Endothelial cell of umbilical vein (primary cell): ENCODE measurements at regions not wholly inside any gene's neighbourhood (a gene's known extent, or its start where the extent isn't known, plus 50 kb on each side); places are given as distances from the start of the nearest gene placed in this dataset.

Source experiments
- BruUV-seq: library from RNA; stranded (reverse); fragments of 400-500 nt; replicated peaks from 2 replicates; lab custom pipeline; 2021; lab: Mats Ljungman, UMichigan
- CTCF ChIA-PET: fragments of 300-600, 350-600 bp; sonication (Branson Sonifier 250); formaldehyde crosslinking; loops from one replicate; lab custom pipeline; 2021; ENCODE audit warnings: antibody characterized with exemption, inconsistent platforms; lab: Charles Lee
- POLR2A ChIA-PET: fragments of 300-600, 350-600 bp; sonication (Branson Sonifier 250); formaldehyde crosslinking; loops from one replicate; lab custom pipeline; 2021; ENCODE audit warnings: antibody characterized with exemption, inconsistent platforms; lab: Charles Lee
- DNase-seq: peaks from one replicate; pipeline ENCODE4 v3.0.0-alpha.2; 2011; ENCODE audit warnings: low read depth, low spot score
- FAIRE-seq: peaks from 2 replicates; lab custom pipeline; 2011; peaks lifted over from hg19 to GRCh38; lab: Jason Lieb, UNC
- H2AFZ ChIP-seq: 2 replicates; pipeline ENCODE4 v1.6.0; 2012; ENCODE audit warnings: low read depth, low read length, control low read depth, inconsistent platforms
- H3K27ac ChIP-seq: 2 replicates; pipeline ENCODE4 v1.5.1; 2011; ENCODE audit warnings: low read depth, mild to moderate bottlenecking, control low read depth, low read length, moderate library complexity; ENCODE audit not compliant: insufficient read depth
- H3K27me3 ChIP-seq, 2 experiments: 2 replicates each; pipeline versions ENCODE4 v1.6.0 to v1.6.1; 2011; ENCODE audit warnings: low read length in 2 of 2, mixed read lengths in 1 of 2; ENCODE audit not compliant: control insufficient read depth in 2 of 2, insufficient read depth in 2 of 2
- H3K36me3 ChIP-seq, 2 experiments: 2 replicates in 1 of 2; 3 replicates in 1 of 2; pipeline ENCODE4 v1.5.1; 2011; ENCODE audit warnings: low read length in 2 of 2, mild to moderate bottlenecking in 1 of 2, moderate library complexity in 1 of 2; ENCODE audit not compliant: control insufficient read depth in 2 of 2, insufficient read depth in 2 of 2; ENCODE audit errors: extremely low read depth in 1 of 2
- H3K4me1 ChIP-seq: 3 replicates; pipeline ENCODE4 v1.5.1; 2011; ENCODE audit warnings: mild to moderate bottlenecking, low read length; ENCODE audit not compliant: control insufficient read depth, insufficient read depth; ENCODE audit errors: extremely low read depth
- H3K4me2 ChIP-seq: 2 replicates; pipeline ENCODE4 v1.6.1; 2011; ENCODE audit warnings: low read length, control low read depth, mixed read lengths; ENCODE audit not compliant: insufficient read depth
- H3K4me3 ChIP-seq, 3 experiments: fragments of 200-600 bp in 1 of 3; sonication (generic), shearing (Covaris generic) in 1 of 3; replicated peaks in 1 of 3; 2 replicates each; pipeline ENCODE4 v1.5.1; 2011 to 2016; ENCODE audit warnings: control low read depth in 3 of 3, low read length in 3 of 3, mild to moderate bottlenecking in 2 of 3, inconsistent platforms in 1 of 3, low read depth in 1 of 3, moderate library complexity in 1 of 3; ENCODE audit not compliant: insufficient read depth in 1 of 3
- H3K79me2 ChIP-seq: 2 replicates; pipeline ENCODE4 v1.6.0; 2012; ENCODE audit warnings: low read length, inconsistent platforms; ENCODE audit not compliant: control insufficient read depth, insufficient read depth
- H3K9ac ChIP-seq: replicated peaks from 2 replicates; pipeline ENCODE3; 2011; ENCODE audit warnings: low read length, control low read depth; ENCODE audit not compliant: insufficient read depth; ENCODE audit errors: extremely low read depth
- H3K9me1 ChIP-seq: replicated peaks from 3 replicates; pipeline ENCODE4 v1.6.0; 2011; ENCODE audit warnings: mild to moderate bottlenecking, low read length; ENCODE audit not compliant: control insufficient read depth, insufficient read depth; ENCODE audit errors: extremely low read depth
- H3K9me3 ChIP-seq: replicated peaks from 2 replicates; pipeline ENCODE4 v1.5.1; 2012; ENCODE audit warnings: low read length, inconsistent platforms; ENCODE audit not compliant: control insufficient read depth, insufficient read depth
- H4K20me1 ChIP-seq: replicated peaks from 2 replicates; pipeline ENCODE3; 2011; ENCODE audit warnings: mild to moderate bottlenecking, low read length; ENCODE audit not compliant: control insufficient read depth, insufficient read depth; ENCODE audit errors: extremely low read depth
- EZH2 ChIP-seq: IDR thresholded peaks from 2 replicates; pipeline ENCODE4 v1.6.1; 2012; ENCODE audit warnings: borderline replicate concordance, low read depth, mild to moderate bottlenecking, moderate library complexity, low read length, inconsistent platforms; ENCODE audit not compliant: severe bottlenecking
- FOS ChIP-seq: IDR thresholded peaks from 2 replicates; pipeline ENCODE4 v1.6.1; 2011; ENCODE audit warnings: mild to moderate bottlenecking, low read length, moderate library complexity, borderline replicate concordance; ENCODE audit not compliant: insufficient read depth
- GATA2 ChIP-seq: IDR thresholded peaks from 2 replicates; pipeline ENCODE4 v1.7.0; 2011; ENCODE audit warnings: low read depth, mild to moderate bottlenecking, moderate library complexity, mixed read lengths, low read length; ENCODE audit not compliant: insufficient read length, insufficient read depth
- JUN ChIP-seq: IDR thresholded peaks from 2 replicates; pipeline ENCODE4 v1.6.1; 2011; ENCODE audit warnings: borderline replicate concordance, low read depth; ENCODE audit not compliant: insufficient read length, insufficient read depth
- MYC ChIP-seq: IDR thresholded peaks from one replicate; pipeline ENCODE4 v1.6.1; 2011; ENCODE audit warnings: mild to moderate bottlenecking, low read depth, low read length
- POLR2A ChIP-seq: IDR thresholded peaks from 2 replicates; pipeline ENCODE4 v1.6.1; 2012; ENCODE audit warnings: low read depth, mild to moderate bottlenecking, control low read depth, low read length
- POLR2AphosphoS5 ChIP-seq: IDR thresholded peaks from 2 replicates; pipeline ENCODE4 v1.6.1; 2012; ENCODE audit warnings: low read depth, mild to moderate bottlenecking, control low read depth, low read length, moderate library complexity; ENCODE audit not compliant: insufficient read depth
- dilution Hi-C: fragments of 300-500 bp; cut with MboI; formaldehyde crosslinking; loops from one replicate; pipeline ENCODE4 v1.15.0; 2019; ENCODE audit warnings: low sequenced_read_pairs; ENCODE audit not compliant: extremely low pct_ligation_motif_present
- intact Hi-C: fragments of 100-400 bp; cut with micrococcal nuclease; formaldehyde crosslinking; loops from one replicate; pipeline ENCODE4 v1.10.0; 2022
- TF ChIP-seq, protein P1 (sequence below), 2 donors: IDR thresholded peaks; 1 replicate in 1 of 2; 2 replicates in 1 of 2; pipeline ENCODE4 v1.5.1; 2011; ENCODE audit warnings: low read length in 2 of 2, mild to moderate bottlenecking in 2 of 2, moderate library complexity in 2 of 2, control low read depth in 1 of 2, inconsistent platforms in 1 of 2, low read depth in 1 of 2; ENCODE audit not compliant: insufficient read depth in 1 of 2; ENCODE audit errors: extremely low read depth in 1 of 2
- TF ChIP-seq, protein P2 (sequence below): IDR thresholded peaks from 2 replicates; pipeline ENCODE4 v1.6.1; 2011; ENCODE audit not compliant: insufficient read depth, insufficient read length

DNA sequence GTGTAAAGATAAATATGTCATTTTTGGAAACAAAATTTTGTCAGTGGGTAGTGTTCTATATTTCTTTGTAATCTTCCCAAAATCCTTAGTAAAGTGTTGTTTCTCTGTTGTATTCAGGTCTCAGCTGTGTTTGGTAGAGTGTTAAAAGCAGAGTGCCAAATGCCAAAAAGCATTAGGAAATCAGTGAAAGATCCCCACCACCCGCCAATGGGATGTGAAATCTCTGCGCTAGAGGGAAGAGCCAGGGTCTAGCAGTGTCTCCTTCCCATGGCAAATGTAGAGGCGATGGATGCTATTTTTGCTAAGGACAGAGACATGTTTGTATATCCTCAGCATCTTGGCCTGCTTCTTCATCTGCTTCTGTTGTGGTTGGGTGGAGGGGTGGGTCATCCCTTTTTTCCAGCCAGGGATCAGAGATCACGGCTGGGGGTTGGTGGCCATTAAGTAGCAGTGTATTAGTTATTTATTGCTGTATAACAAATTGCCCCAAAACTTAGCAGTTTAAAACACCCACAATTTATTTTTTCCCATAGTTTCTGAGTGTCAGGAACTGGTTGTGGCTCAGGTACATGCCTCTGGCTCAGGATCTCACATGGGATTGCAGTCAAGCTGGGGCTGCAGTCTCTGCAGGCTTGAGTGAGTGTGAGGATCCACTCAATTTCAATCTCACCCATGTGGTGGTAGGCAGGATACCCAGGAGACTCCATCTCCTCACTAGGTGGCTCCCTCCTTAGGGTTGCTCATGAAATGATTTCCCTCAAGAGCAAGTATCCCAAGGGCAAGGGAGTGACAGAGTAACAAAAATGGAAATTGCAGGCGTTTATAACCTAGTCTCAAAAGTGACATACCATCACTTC is 211.9 kb downstream of the MYCN start:
- H3K27me3 ChIP-seq = no peaks in the 10 kb centered on the region
- no peaks in the 10 kb centered on the region for H3K9me1 ChIP-seq
- H3K4me3 ChIP-seq = no peak overlapping the region
- H3K79me2 ChIP-seq = no peaks in the 10 kb centered on the region
- H3K9me3 ChIP-seq = no peaks in the 10 kb centered on the region
- no peaks in the 10 kb centered on the region for H4K20me1 ChIP-seq
- no peak overlapping the region for H3K27ac ChIP-seq
- ChIA-PET POLR2A (no interaction called here), CTCF (no interaction called here)
- H3K36me3 ChIP-seq = no peaks in the 10 kb centered on the region
- DNase-seq (no peak), FAIRE-seq (no peak)
- no peaks in the 10 kb centered on the region for H3K4me1 ChIP-seq
- no peak overlapping the region for H3K4me2 ChIP-seq
- no peak for TF ChIP-seq JUN
- no peak for TF ChIP-seq MYC
- dilution Hi-C loops = no loop called here
- BruUV-seq = no TSS peak
- intact Hi-C loops = no loop called here
- no peak overlapping the region for H3K9ac ChIP-seq
- no peak overlapping the region for H2AFZ ChIP-seq

DNA sequence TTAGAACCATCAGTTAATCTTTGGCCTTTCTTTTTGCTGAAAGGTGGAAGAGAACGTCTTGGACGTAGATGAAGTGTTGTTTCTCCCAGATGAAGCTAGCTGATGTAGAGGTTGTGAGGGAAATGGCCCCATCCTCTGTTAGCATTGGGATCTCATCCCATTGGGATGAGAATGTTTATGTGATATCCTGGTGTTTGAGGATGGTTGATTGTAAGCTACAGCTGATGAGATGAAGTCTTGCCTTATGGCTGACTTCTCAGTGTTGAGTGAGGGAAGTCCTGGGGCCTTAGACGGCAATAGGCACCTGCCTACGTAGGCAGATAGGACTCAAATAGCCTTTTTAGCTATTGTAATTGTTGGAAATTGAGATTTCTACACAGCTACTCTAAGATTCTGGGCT is 211.3 kb downstream of the MYCN start:
- intact Hi-C loops = no loop called here
- ChIA-PET POLR2A (no interaction called here), CTCF (no interaction called here)
- no peak overlapping the region for H3K27ac ChIP-seq
- DNase-seq = no peak
- H3K9me1 ChIP-seq = no peaks in the 10 kb centered on the region
- dilution Hi-C loops = no loop called here
- no peaks in the 10 kb centered on the region for H4K20me1 ChIP-seq
- H3K36me3 ChIP-seq = no peaks in the 10 kb centered on the region
- no peak for FAIRE-seq
- no peaks in the 10 kb centered on the region for H3K9me3 ChIP-seq
- no peaks in the 10 kb centered on the region for H3K27me3 ChIP-seq
- no peak overlapping the region for H3K9ac ChIP-seq
- H3K79me2 ChIP-seq = no peaks in the 10 kb centered on the region
- no peak for TF ChIP-seq FOS
- TF ChIP-seq, protein P1, sequence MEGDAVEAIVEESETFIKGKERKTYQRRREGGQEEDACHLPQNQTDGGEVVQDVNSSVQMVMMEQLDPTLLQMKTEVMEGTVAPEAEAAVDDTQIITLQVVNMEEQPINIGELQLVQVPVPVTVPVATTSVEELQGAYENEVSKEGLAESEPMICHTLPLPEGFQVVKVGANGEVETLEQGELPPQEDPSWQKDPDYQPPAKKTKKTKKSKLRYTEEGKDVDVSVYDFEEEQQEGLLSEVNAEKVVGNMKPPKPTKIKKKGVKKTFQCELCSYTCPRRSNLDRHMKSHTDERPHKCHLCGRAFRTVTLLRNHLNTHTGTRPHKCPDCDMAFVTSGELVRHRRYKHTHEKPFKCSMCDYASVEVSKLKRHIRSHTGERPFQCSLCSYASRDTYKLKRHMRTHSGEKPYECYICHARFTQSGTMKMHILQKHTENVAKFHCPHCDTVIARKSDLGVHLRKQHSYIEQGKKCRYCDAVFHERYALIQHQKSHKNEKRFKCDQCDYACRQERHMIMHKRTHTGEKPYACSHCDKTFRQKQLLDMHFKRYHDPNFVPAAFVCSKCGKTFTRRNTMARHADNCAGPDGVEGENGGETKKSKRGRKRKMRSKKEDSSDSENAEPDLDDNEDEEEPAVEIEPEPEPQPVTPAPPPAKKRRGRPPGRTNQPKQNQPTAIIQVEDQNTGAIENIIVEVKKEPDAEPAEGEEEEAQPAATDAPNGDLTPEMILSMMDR (IDR thresholded peaks at IDR 0.05; ENCODE audit: extremely low read depth in 1 of 2, insufficient read depth in 1 of 2, low read depth in 1 of 2, low read length in 2 of 2) = no peak
- TF ChIP-seq, protein P2, sequence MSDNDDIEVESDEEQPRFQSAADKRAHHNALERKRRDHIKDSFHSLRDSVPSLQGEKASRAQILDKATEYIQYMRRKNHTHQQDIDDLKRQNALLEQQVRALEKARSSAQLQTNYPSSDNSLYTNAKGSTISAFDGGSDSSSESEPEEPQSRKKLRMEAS = no peak
- TF ChIP-seq POLR2AphosphoS5 = no peak
- TF ChIP-seq POLR2A = no peak
- no peak for TF ChIP-seq MYC
- no peak for TF ChIP-seq GATA2
- no peak for TF ChIP-seq EZH2
- TF ChIP-seq JUN = no peak
- no peak overlapping the region for H3K4me2 ChIP-seq
- H3K4me1 ChIP-seq = no peaks in the 10 kb centered on the region
- no peak overlapping the region for H2AFZ ChIP-seq
- H3K4me3 ChIP-seq = no peak overlapping the region
- BruUV-seq = no TSS peak
